Nucleus accumbens (tissue), 56 donors: ENCODE measurements at regions not wholly inside any gene's neighbourhood (a gene's known extent, or its start where the extent isn't known, plus 50 kb on each side); places are given as distances from the start of the nearest gene placed in this dataset.
"Not testable (repeated sequence)": the region's sequence is repeated elsewhere in the genome, so short reads cannot be mapped to it uniquely, and the experiment has no call there.

Experiments
- DNase-seq, 56 donors: peaks; one replicate each; lab custom pipeline; 2025; lab: John Stamatoyannopoulos, UW

DNA sequence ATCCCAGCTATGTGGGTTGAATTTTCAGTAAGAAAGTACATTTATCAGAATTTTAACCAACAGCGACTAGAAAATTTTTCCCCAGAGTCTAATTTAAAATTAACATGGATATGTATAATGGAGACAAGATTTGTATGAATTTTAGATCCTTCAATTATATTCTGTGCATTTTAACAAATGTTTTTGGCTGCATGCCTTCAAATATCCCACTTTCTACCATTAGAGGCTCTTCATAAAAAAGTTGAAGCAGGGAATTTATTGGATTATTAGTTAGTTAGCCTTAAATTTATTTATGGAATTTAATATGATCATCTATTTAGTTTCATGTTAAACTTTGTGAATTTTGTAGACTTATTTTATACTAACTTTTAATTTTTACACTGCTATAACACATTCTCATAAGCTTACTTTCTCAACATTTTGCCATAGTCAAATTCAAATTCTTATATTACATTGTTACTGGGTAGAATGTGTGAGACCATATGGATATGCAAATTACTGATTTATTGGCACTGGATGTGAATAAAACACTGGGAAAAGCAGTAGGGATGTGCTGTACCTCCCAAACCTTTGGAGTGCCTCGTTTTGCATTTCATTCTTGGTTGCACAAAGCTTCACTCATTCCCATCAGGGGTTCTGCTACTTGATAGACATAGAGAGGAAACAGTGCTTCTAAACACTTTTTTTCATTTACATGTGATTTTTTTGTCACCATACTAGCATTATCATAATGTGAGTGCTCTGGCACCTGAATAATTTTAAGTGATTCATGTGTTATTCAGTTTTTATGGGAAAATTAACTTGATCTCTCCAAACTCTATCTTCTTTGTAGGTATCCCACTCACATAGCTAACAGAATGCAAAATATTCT lies 491.8 kb upstream of the COX7C start:
- peak in 2 of 56 donors; percentile 1 to 4 for DNase-seq

DNA sequence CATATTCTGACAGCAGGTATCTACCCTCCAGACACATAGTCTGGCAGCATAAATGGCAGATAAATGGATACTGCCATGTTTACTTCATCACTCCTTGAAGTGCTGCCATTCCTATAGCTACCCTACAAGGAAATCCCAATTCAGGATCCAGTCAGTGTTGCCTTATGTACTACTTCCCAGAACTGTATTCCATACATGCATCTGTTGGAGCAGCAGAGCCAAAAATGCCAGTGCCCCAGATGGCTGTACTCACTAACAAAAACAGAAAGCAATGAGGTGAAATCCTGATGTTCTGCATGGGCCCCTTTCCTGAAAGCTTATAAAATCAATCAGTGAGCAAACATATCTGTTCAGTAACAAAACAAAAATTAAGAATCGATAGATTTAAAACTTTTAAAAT lies 490.0 kb upstream of the COX7C start:
- no peak for DNase-seq

DNA sequence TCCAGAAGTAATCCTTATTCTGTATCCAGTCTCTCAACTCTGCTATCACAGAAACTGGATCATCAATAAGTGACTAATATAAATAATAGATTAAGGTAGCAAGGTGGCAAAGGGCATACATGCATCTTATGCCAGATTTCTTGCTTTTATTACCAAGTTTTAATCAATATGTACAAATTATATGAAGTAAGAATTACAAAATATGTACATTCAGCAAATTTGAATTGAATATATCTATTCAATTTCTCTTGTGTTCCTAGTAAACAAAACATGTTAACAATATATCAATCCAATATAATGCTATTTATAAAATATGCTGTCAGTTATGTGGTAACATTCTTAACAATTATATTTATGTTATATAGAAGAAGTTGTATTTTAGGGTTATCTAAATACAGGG lies 488.7 kb upstream of the COX7C start:
- DNase-seq: no peak

DNA sequence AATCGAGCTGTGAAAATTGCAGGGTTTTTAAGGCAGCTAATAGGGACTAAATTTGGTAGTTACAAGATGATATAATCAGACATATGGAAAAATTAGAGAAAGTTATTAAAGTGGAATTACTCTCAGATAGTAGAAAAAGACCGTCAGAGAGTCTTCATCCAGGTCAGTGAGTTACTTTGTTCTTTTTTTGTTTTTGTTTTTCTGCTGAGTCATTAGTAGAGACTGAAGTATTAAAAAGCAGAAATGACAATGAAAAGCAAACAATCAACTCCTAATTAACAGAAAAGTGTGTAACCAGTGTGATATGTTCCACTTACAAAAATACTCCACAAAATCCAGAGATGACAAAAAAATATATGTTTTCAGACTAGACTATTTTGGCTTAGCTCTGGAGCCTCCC lies 480.4 kb upstream of the COX7C start:
- DNase-seq: no peak

DNA sequence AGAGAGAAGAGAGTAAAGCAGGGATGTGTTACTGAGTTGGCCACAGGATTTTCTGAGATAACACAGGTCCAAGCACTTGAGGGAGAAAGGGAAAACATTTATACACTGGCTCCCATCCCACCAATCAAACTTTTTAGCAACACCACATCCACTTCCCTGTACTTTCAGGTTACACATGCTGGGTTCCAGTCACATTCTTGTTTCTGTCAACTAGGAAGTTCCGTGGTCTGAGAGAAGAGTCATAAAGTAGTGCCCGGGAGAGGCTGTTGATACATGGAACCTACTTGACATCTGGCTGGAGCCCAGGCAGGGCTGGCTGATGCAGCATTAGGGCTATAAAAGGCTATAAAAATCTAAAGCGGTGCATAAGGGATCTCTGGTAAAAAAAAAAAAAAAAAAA lies 473.9 kb upstream of the COX7C start:
- no peak for DNase-seq

DNA sequence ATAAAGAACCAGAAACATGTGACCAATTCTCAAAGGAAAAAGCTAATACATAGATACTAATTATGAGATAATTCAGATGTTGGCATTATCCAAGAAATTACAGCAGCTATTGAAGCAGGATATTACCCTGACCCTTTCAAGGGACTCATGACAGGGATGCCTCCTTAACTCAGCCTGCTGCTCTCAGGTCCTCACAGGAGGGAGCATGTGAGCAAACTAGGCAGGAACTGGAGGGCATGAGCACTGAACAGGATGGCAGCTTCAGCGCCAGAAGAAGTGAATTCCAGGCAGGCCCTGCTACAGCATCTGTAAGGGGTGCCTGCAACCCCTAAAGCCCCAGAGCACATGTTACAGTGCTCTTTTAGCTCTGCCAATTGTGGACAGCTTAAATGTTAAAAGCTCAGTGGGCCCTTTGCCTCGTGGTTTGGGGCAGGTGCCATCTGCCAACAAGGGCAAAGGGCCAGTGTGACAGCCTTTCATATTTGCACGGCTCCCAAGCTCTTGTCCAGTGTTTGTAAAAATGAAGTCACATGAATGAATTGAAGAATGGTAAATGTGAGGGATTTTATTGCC lies 464.7 kb upstream of the COX7C start:
- DNase-seq: no peak

DNA sequence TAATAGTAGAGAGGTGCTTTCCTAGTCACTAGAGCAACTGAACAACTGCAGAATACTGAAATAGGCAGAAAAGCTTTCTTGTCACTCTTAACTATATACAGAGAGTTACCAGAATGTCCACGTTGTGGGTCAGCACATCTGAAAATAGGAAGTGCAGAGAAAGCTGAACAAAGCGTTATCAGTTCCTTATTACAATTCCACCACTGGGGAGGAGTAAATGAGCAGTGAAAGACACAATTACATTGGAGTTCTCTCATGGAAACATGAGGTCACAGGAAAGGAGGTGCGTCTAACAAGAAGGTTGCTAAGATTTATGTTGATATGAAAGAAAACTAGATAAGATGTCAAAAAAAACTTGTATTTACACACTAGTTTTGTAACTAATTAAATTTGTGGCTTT lies 461.9 kb upstream of the COX7C start:
- DNase-seq: no peak

DNA sequence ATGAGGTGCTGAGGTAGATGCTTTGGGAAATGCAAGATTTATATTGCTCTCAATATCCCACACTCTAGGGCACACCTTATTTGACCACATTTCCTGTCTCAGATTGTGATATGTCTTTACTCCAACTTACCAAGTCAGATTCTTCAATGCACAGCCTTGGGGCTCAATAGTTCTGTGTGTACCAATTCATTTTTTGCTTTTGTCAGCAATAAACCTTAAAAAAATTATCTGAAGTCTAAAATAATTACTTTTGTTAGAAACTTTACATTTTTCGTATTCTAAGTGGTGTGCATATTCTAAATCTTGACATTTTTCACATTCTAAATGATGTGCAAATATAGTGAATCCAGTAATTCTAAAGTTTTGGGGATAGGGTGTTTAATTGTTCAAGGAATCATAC lies 447.5 kb upstream of the COX7C start:
- no peak for DNase-seq

DNA sequence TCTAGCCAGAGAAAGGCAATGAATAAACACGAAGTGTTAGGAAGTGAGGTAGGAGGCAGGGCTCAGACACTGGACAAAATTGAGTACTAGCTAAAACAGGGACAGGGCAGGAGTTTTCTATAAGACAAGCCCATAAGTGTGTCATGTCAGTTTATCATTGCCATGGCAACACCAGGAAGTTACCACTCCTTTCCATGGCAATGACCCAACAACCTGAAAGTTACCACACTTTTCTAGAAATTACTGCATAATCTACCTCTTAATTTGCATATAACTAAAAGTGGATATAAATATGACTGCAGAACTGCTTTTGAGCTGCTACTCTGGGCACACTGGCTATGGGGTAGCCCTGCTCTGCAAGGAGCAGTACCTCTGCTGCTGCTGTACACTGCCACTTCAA lies 442.5 kb upstream of the COX7C start:
- DNase-seq: no peak

DNA sequence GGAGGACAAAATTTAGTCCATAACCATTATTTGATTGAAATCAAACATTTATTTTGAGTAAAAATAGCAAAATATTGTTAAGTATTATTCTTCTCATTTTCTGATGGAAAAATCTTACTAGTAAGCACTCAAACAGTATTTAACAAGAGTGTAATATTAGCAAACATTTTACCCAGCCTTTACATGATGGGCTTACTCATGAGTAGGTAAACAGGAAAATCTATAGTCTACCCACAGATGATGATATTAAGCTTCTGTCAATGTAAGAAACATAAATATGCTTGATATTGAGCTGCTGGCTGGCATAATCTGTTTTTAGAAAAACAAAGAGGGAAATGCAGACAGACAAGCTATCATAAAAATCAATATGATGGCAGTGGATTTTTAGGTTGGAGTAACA lies 418.5 kb upstream of the COX7C start:
- DNase-seq: no peak

DNA sequence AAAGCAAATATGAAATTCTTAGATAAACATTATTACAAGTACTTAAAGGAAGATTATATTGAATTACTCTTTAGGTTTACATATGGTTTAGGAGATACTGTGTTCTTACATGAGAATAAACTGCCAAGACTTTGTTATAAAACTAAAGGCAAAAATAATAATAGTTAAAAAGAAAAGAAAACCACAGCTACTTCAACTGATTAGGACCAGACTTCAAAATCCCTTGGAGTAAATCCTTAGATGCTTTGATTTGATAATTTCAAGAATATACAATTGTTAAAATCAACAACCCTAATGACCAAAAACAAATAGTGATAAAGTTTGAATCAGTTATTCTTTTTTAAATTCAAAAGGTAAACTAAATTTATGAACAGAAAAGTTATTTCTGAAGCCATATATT lies 389.6 kb upstream of the COX7C start:
- DNase-seq: no peak

DNA sequence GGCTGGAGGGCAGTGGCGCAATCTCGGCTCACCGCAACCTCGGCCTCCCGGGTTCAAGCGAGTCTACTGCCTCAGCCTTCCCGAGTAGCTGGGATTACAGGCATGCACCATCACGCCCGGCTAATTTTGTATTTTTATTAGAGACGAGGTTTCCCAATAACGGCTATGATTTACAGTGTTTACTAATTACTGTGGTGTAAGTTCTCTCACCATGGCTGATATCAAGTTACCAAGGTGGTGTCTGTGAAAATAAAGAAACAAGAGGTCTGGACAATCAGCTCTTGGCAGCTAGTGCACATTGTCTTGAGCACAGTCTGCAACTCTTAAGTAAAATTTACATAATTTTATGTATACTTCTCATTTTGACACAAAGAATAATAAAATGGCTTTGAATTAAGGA lies 385.5 kb upstream of the COX7C start:
- no peak for DNase-seq

DNA sequence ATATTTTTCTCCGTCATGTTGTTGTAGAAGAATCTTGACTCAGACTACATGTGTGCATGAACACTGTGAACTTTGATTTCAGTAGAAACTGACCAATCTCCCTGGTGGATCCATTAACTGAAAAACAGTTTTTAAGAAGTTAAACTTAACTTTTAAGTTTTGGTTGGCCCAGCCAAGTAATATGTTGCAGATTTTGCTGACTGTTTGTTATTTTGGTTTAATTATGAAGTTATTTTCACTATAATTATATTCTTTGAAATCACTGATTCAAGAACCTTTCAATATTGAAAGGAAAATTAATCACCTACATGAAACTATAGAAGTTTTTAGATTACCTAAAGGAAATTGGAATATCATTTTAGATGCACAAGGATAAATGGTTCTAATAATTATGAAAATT lies 373.6 kb upstream of the COX7C start:
- no peak for DNase-seq

DNA sequence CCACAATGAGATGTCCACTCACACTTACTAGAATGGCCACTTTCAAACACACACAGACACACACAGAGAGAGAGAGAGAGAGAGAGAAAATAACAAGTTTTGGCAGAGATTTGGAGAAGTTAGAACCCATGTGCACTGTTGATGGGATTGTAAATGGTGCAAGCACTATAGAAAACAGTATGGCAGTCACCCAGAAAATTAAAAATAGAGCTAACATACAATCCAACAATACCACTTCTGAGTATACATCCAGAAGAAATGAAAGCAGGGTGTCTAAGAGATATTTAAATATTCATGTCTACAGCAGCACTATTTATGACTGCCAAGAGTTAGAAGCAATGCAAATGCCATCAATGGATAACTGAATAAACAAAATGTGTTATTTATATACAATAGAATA lies 359.9 kb upstream of the COX7C start:
- DNase-seq: no peak

DNA sequence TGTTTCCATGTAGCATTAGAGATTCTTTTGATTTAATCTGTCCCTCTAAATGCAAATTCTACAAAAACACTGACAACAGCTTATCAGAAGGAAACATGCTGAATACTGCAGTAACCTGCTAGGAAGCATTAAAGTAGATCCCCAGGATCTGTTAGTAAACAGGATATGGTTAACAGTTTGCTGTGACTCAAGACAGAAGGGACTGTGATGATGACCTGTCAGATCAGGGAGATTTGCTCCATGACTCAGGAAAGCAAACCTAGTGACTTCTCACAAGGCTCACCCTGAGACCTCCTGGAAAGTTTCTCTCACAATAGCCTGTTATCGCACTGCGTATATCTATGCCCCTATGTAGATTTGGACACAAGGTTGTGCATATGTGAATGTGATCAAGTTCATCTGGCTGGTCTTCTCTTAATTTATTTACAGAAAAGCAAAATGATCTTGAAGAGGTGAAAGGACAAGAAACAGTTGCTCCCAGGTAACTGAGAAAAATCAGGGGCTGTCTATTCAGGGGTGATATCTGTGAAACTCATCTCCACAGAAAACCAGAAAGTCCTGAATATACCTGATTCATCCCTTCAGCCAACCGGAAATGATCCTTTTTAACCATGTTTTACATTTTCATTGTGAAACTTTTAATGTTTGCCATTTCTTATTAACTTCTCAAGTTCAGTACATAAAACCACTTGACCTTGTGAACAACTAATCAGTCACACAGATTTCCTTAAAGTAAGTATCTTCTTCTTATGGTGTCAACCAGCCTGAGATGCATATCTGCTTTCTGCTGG lies 333.1 kb upstream of the COX7C start:
- DNase-seq: not testable (repeated sequence)

DNA sequence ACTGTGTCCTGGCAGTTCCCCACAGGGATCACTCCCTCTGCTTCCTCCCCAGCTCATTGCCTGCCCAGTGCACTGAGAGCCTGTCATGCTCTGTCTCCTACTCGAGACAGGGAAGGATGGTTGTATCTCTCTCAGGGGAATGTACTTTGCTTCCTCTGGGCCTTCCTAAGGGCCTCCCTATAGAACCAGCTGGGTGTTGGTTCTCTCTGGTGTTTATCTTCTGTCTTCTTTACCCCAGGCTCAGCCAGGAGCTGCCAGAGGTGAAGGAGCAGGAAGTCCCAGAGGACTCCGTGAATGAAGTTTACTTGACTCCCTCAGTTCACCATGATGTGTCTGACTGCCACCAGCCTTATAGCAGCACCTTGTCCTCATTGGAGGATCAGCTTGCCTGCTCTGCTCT lies 330.3 kb upstream of the COX7C start:
- DNase-seq: not testable (repeated sequence)

DNA sequence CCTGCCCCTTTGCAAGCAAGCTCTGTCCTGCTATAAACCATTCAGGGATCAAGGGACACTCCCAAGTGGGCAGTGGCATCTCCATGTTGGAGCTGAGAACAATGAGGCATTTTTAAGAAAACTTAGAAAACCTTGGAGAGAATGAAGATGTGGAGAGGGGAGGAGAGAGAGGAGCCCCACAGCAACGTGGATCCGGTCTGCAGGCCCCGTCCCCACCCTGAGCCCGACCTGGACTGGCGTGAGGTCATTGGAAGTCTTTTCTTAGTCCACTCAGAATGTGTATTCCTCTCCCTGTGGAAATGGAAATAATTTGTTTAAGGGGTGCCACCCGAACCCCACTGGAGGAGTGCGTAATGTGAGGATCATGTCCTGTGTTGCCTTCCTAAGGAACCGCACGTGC lies 328.0 kb upstream of the COX7C start:
- DNase-seq: not testable (repeated sequence)

DNA sequence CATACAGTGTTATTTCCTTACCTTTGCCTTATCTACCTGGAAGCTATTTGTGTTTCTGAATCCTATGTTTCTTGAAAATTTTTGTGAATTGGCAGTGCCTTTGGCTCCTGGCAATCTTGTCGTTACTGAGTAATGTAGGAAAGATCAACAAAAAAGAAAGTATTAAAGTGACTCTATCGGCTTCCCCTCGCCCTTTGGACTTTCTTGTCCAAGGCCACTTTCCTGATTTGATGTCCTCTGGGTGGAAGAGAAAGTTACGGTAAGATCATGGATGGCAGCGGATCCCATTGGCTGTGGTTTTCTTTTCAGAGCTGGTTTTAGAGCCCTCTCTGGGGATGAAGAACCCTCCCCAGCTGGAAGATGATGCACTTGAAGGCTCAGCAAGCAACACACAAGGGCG lies 324.9 kb upstream of the COX7C start:
- not testable (repeated sequence) for DNase-seq

DNA sequence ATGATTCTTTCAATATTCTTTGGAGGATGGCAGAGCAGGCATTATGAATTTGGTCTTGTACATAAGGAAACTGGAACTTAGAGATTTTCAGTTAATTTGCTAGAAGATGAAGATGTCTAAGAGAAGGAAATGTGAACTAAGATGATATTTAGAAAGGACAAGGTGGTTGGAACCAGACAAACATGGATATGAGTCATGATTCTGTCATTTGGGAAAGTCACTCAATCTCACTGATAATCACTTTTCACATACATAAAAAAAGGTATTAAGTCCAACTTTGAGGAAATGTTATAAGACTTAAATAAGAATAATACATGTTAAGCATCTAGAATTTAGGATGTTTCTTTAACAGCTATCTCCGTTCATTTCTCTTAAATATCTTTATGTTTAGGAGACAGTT lies 315.1 kb upstream of the COX7C start:
- not testable (repeated sequence) for DNase-seq

DNA sequence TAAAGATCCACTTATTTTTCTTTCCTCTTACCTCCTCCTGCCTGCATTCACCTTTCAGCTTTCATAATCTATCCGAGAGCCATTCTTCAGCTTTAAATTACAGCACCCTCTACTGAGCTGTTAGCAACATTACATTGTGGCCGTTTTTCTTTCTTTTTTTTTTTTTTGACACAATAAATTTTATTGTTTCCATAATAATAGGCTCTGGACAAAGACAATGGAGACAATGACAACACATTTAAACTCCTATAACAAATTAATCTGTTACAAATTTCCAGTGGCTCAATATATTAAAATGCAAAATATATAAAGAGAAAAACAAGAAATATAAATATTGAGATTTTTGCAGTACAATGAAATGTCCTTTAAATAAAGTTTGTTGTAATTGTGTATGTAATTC lies 312.7 kb upstream of the COX7C start:
- DNase-seq: not testable (repeated sequence)

DNA sequence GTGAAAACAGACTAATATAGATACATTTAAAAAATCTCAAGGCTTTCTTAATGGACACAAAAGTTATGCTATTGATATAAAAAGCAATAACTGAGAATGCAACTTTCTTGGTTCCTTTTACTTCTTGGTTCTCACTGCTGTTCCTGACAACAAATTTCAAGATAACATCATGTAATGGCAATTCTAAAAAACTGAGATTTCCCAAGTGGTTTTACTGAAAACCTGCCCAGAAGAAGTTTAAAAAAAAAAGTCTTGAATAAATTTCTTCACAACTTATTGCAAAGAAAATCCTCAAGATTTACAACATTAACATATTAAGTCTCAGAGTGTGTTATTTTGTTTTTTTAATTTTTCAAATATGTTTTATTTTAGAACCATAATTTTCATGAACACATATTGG lies 302.8 kb upstream of the COX7C start:
- DNase-seq: no peak

DNA sequence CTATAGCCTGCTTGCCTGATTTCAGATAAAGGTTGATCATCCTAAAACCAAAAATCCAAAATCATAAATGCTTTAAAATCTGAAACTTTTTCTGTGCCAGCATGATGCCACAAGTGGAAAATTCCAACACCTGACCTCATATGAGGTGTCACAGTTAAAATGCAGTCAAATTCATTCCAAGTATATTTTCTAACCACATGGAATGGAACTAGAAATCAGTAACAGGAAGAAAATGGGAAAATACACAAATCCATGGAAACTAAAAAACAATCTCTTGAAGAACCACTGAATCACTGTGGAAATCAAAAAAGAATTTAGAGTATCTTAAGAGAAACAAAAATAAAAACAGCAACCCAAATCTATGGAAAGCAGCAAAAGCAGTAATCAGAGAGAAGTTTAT lies 297.5 kb upstream of the COX7C start:
- no peak for DNase-seq
